ENCODE measurements at regions not wholly inside any gene's neighbourhood (a gene's known extent, or its start where the extent isn't known, plus 50 kb on each side); places are given as distances from the start of the nearest gene placed in this dataset.
A peak's percentile ranks its signal among the peaks of the same experiment; 100 is the strongest.
"Not testable (repeated sequence)": the region's sequence is repeated elsewhere in the genome, so short reads cannot be mapped to it uniquely, and the experiment has no call there.

DNA sequence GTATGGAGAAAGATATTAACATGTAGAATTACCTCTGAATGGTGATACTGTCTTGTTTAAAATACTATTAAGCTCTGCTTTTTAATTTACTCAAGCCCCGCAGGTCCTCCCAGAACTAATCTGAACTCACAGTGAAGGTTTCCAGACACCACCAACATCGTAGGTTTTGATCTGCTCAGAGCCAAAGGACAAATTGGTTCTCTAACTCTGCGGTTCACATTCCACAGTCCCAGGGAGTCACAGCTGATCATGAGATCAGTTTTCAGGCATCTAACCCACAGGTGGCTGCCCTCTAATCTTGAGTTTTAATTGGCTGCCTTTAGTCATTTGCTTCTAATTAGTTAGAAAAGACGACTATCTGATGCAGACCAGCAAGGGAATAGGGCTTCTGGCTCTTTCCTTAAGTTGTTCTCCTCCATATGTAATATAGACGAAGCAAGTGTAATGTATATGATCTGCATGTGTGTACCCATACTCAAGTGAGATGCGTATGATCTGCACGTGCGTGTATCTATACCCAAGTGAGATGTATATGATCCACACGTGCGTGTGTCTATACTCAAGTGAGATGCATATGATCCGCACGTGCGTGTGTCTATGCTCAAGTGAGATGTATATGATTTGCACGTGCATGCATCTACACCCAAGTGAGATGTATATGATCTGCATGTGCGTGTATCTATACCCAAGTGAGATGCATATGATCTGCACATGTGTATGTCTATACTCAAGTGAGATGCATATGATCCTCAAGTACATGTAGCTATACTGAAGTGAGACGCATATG lies 331.5 kb upstream of the NPVF start:
- DNase-seq: no peak

DNA sequence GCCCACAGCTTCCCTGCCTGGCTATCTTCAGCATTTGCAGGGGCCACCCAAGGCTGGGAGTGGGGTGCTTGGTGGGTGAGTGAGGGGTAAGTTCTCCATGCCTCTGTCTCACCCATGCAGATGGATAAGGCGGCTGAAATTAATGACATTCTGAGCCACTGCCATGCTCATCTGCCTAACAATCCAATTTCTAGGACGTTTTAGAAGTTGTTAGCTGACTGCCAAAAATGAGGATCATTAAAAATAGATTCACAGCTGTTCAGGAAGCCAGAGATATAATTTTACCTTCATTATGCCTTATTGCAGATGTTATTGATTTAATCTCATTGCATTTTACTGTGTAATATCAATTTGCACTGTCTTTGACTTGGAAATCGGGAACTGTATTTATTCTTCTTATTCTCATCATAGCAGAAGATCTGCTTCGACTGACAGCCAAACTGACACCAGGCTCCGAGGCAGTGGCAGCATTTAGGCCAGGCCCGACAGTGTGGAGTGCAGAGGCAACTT lies 334.4 kb upstream of the NPVF start:
- DNase-seq: no peak

DNA sequence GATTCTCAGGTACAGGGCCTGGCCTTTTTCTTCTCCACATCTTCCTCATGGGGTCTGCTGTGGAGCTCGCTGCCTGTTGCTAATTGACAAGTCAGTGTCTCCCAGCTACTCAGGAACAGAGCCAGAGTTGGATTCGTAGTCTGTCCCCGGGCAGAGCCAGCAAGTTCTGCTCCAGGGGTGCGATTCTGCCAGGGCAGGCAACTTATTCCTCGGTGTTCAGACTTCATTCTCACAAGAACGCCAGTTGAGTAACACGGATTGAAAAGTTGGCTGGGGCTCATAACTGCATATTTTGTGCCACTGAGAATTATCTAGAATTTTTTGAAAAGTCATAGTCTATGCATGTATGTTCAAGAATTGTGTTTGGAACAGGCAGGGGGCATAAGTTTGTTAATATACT lies 336.7 kb upstream of the NPVF start:
- no peak for DNase-seq

DNA sequence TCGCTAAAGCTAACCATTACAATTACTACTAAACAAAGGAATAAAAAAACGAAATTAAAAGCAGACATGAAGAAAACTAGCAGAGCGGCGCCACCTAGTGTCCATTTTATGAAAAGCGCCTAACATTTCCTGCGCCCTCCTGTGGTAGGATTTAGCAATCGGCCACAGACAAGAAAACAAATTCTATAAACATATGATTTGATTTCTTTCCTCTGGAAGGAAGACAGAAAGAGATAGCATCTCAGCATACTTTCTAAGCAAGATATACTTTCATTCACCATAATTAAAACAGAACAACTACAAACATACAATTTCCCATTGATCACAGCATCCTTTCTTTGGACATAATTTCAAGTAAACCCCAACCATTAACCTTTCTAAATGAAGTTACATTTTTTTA lies 337.7 kb upstream of the NPVF start:
- peak; percentile 73 for DNase-seq

DNA sequence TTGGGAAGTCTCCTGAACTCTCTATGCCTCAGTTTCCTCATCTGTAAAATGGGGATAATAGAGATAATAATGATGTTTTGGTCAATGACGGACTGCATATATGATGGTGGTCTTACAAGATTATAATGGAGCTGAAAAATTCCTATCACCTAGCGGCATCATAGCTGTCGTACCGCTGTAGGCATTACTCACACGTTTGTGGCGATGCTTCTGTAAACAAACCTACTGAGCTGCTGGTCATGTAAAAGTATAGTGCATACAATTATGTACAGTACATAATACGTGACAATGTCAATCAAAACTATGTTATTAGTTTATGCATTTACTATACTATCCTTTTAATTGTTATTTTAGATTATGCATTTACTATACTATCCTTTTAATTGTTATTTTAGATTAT lies 339.1 kb upstream of the NPVF start:
- no peak for DNase-seq

DNA sequence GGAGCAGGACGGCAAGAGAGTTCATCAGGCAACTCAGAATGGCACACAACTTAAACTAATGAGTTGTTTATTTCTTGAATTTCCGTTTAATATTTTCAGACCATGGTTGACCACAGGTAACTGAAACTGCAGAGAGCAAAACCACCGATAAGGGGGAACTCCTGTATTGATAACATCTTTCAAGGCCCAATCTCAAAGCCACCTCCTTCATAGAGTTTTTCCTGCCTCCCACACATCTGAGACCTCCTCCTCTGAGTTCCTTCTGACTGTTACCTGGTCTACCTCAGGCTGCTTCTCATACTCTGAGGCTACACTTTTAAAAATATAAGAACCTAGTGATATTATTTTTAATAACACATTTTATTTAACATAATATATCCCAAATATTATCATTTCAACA lies 341.5 kb upstream of the NPVF start:
- no peak for DNase-seq

DNA sequence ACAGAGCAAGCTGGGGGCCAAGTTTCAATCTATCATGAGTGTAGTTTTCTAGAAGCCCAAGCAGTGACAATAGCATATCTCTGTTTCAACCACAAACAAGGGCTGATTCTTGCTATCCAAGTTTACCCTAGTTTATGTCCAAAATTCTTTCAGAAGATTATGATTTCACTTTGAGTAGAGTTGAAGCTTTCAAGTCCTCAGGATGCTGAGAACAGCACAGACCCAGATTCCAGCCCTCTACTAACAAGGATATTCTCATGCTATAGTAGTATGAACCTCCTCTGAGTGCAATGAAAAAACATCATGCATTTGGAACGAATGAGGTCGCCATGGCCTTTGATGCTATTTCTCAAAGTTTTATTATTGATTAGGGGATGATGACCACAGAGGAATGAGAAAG lies 344.1 kb upstream of the NPVF start:
- no peak for DNase-seq

DNA sequence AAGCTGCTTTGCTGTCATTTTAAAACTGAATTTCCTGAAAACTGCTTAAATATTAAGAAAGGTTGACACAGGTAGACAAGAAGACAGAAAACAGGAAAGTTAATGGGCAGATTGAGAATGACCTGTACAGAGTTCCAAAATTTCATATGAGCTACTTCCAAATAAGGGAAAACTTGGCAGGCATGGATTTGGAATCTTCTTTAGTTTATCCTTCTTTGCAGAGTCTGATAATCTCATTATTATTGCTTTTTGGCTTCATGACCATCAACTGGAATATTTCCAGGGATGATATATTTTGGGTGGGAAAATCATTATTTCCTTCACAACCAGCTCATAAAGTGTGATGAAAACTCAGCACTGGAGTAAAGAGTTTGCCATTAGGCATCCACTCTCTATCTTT lies 346.5 kb upstream of the NPVF start:
- DNase-seq: no peak

DNA sequence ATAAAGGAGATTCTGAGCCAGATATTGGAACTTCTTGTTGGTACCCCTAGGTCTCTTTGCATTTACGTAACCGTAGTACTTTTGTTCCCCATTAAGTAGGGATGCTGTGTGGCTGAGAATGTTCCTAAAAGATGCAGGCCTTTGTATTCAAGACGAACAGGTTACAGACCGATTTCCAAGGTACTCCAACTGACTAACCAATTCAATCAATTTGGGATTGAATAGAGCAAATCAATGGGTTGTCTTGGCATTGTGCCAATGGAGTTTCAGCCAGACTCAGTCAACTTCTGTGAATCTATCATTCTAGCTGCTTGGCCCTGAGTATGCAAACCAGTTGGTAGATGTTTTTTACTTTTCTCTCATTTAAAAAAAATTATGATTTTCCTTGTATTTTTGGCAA lies 347.3 kb upstream of the NPVF start:
- no peak for DNase-seq

DNA sequence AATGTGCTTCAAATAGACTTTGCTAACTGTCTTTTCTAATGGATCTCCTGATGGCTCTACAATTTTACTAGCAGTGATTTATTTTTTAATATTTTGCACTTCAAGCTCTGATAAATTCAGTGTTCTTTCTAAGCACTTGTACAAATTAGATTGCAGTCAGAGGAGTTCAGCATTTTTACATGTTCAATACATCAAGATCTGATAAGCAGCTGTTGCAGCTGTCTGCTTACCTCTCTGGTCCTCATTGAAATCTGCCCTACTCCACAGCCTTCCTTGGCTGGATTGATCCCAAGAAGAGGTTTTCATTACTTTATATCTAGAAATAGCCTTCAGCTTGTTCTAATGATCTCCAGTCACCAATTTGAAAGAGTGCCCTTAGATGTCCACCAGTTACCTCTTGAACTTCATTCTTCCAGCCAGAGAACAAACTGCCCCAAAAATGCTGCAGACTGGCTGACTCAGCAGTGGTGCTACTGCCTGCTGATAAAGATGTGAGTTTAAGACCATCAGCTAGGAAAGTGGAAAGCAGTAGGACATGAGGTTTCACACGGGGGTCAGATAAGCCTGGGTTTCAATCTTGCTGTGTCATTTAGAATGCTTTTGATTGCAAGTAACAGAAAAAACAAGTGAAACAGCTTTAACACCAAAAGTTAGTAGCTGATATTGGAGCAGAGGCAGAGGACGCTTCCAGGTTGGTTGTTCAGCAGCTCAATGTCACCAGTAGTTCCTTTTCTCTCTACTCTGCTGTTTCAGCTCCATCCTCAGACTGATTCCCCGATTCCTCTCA lies 350.9 kb upstream of the NPVF start:
- no peak for DNase-seq

DNA sequence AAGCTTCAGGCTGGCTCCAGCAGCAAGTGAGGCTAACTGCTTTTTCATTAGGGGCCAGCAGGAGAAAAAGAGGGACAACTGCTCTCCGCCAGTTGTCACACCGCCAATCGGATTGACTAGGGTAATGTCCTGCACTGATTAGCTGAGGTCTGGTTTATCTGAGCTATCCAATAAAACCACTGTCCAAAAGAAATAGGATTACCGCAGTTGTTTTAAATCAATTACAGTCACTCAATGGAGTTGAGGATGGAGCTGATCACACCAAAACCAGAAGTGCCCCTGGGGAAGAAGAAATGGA lies 351.4 kb upstream of the NPVF start:
- no peak for DNase-seq

DNA sequence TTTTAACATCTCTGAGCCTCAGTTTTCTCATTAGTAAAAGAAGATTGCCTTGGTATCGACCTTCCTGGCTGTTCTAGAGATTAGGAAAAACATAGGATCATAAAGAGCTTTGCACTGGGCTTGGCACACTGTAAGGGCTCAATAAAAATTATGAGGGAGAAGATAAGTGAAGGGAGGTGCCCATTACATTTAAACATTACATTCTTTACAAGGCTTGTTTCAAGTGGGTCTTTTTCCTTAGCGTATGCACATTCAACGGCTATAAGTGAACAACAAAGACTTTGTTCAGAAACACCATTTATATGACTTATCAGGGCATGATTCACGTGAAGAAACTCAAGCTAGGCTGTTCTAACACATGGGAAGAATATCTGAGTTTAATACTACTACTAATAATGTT lies 351.9 kb upstream of the NPVF start:
- no peak for DNase-seq

DNA sequence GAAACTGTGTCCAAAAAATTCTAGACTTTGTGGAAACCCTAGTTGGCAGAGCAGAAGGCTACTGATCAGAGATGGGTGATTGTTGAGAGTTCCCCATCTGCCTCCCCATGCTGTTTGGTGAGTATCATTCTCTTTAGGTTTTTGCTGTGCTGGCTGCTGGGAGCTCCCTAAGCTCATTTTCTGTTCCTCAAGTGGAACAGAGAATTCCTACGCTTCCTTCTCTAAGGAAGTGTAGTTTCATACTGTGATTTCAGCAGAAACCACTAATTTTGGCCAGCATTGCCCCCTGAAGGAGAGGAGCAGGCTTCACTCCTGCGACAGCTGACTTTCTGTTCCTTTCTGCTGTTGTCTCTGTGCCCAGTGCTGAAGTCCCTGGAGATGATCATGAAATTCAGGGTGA lies 355.3 kb upstream of the NPVF start:
- DNase-seq: no peak

DNA sequence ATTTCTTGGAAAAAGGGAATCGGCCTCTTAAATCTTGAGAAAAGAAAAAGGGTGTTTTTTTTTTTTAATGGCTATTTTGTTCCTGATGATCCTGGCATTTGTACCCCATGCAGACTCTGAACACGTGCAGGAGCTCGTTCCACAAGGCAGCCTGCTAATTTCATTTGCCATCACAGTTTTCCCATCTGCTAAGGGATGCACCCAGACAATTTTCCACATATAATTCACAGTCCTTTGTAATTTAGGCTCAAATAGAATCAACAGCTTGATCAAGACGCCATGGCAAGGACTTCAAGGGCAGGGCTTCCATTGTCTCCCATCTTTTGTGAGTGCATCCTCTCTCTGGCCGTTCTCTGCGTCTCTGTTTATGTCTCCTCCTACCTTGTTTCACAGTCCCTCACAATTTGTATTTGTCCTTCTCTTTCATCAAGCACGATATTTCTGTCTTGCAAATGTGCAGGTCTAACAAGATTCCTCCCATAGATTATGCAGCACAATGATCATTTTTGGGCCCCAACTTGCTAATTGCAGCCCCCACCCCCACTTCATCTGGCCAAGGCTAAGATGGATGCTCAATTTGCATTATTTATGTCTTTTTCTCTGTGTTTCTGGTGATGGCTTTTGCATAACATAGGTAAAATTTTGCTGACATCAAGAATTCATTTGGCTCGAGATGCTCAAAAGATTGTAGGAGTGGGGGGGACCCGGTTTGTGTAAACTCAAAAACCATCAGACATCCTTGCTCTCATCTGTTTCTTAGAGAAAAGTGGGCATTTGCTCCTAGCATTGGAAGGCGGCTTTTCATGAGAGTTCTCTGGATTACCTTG lies 356.0 kb upstream of the NPVF start:
- DNase-seq: no peak

DNA sequence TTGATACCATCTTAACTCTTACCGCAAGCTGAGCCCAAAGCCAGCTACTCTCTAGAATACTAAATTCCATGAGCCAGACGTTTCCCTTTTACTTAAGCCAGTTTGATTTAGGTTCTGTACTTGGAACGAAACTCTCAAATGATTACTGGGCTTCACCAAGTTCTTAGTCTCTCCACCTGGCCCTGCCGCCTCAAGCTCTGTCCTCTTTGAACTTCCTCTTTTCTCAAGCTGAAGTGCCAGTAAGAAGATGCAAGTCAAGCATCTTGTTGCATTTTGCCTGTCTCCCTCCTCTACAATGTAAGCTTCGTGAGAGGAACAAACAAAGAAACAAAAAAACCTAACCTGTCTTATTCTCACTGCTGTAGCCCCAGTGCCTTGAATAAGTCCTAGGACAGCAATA lies 358.2 kb upstream of the NPVF start:
- no peak for DNase-seq

DNA sequence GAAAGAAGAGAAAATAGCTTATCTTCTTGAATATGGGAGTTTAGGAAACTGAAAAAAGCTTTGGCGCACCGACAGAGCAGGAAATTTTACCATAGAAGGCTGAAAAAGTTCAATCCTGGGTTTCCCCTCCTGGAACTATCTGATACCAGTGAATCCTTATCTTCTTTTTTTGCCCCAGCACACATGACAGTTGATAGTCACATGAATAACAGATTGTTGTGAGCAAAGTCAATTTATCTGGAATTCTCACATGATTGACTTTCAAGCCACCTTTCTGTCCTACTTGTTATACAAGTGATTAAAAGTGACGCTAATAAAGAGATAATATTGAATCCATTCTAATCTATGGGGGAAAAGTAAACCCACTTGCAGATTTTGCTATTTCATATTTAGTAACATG lies 365.8 kb upstream of the NPVF start:
- DNase-seq: no peak

DNA sequence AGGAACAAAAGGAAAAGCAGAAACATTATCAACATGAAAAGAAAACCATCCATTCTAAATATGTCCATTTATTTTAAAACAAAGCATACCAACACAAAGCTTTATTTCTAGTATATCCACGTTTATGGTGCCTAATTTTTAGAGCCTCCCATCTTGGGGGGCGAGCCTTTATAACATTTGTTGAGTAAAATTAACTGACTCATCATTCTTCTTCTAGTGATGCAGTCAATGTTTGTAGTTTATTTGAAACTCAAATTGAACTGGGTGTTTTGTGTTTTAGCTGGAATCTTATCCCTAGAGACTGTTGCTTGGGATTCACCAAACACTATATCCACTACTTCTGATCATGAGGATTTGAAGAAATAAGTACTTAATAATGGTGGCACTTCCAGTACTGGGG lies 366.4 kb upstream of the NPVF start:
- DNase-seq: no peak

DNA sequence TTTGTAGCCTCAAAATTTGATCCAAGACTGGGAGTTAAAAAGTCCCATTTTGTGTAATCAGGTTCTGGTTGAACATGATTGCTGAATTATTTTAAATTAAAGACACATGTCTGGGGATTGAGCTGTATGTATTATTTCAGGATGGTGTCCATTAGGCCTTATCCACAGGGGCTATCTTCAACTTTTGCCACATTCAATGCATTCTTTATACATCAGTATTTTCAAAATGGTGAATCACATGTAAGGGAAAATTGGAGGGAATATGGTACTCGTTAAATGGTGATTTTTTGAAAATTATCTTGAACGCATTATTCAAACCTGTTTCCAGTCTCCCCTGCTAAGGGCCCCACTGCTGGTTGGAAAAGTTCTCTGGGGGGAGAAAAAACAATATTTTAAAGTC lies 367.7 kb upstream of the NPVF start:
- DNase-seq: no peak

DNA sequence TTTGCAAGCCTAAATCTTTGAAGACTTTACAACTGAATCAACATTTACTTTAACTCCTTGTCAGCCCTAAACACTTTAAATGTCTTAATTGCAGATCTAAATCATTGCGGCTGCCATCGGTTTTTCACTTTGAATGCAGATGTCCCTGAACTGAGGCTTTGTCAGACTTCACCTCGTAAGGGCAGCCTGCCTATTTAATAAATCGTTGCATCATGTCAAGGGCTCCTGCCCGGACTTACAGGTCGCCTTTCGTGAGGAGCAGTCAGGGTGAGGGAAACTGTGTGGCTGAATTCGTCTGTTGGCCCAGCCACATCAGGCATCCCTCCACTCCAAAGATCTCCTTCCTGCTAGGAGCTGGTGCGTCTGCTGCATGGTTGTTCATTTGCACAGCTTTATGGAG lies 368.2 kb upstream of the NPVF start:
- no peak for DNase-seq

DNA sequence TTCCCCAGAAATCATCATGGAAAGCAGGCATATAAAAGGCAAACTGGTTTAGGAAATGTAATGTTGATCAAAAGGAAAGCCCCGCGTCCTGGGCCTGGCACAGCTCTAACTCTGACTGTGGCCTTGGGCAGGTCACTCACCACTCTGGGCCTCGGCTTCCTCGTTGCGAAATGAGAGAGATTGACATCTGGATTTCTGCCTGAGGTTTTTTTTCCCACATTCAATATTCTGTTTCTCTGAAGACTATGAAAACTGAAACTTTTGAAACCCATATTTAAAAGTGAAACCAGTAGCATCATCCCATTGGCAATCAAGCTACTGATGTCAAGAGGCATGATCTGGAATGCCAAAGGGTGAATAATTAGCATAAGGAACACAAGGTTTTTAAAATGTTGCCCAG lies 369.7 kb upstream of the NPVF start:
- no peak for DNase-seq

DNA sequence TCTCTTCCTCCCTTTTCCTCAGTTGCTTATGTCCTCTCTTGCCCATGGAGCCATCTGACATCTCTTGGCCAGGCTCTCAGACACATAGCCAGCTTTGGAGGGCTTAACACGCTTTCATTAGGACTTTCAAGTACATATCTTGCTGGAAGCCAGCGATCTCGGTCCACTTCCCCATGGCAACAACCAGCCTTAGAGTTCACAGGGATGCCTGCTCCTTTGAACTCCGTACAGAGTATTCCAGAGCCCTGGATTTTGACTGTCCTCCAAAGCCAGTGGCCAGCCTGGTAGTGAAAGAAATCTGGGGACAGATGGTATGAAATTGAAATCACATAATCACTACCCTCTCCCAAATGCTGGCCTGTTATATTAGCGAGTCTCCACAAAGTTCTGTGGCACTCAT lies 370.5 kb upstream of the NPVF start:
- DNase-seq: no peak

DNA sequence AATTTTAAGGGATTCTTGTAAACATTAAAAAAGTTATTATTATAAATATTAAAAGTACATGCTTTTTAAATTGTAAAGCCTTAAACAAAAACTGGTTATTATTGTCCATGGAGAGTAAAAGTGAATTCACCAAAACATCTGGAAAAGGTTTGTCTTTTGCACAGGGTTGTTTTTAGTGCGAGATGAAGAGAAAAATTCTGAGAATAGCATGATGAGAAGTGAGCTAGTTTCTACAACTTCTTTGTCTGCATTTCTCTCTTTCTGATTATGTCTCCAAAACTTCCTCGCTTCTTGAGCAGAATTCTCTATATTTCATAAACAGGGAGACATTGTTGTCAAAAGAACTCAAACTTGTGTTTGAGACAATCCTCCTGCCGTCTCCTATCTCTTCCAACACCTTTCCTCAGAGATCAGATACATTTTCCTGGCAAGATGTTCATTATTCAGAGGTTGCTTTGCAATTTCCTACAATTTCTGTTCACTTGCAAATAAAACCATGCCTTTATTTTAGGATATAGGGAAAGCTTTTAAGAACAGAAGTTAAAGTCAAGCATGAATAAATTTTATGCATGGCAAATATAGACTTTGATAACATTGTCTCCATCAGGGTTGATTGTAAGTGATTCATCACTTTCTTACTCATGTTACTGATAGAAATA lies 372.1 kb upstream of the NPVF start:
- DNase-seq: no peak

DNA sequence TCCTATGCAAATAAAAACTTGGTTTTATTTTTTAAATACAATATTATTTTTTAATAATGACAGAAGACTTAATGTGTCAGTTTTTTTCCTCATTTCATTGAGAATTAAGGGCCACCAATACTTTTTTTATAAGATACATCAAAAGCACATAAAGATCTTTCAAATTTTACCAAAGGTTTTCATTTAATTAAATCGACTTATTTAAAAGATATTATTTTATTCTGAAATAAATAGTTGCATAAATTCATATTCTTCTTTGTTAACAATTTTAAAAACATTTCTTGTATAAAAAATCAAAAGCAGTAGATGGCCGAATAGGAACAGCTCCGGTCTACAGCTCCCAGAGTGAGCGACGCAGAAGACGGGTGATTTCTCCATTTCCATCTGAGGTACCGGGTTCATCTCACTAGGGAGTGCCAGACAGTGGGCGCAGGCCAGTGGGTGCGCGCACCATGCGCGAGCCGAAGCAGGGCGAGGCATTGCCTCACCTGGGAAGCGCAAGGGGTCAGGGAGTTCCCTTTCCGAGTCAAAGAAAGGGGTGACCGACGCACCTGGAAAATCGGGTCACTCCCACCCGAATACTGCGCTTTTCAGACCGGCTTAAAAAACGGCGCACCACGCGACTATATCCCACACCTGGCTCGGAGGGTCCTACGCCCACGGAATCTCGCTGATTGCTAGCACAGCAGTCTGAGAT lies 374.6 kb upstream of the NPVF start:
- not testable (repeated sequence) for DNase-seq

All from CD4-positive, alpha-beta T cell treated with Interleukin-10 for 1 hour (primary cell).